Aorta (tissue), 5 donors: ENCODE measurements at regions not wholly inside any gene's neighbourhood (a gene's known extent, or its start where the extent isn't known, plus 50 kb on each side); places are given as distances from the start of the nearest gene placed in this dataset.

Source experiments
- ATAC-seq: fragments of 200-7000 bp; cut with Tn5 transposase; one replicate; pipeline ENCODE4 v1.9.1; 2022; ENCODE audit warnings: moderate library complexity; ENCODE audit not compliant: low FRiP score
- DNase-seq, 2 donors: peaks; one replicate each; pipeline ENCODE4 v3.0.0-alpha.2; 2020
- H3K27ac ChIP-seq, 2 donors: one replicate each; pipeline ENCODE4 v1.5.1; 2013; ENCODE audit warnings: low read length in 2 of 2, mild to moderate bottlenecking in 2 of 2, moderate library complexity in 2 of 2, control low read depth in 1 of 2, inconsistent platforms in 1 of 2, low read depth in 1 of 2
- H3K27me3 ChIP-seq, 2 donors: one replicate each; pipeline ENCODE4 v1.6.1; 2013; ENCODE audit warnings: control low read depth in 1 of 2, low read length in 1 of 2, mild to moderate bottlenecking in 1 of 2, moderate library complexity in 1 of 2; ENCODE audit not compliant: insufficient read depth in 2 of 2, control insufficient read depth in 1 of 2
- H3K36me3 ChIP-seq, 2 donors: one replicate each; pipeline ENCODE4 v1.6.1; 2013; ENCODE audit warnings: control low read depth in 1 of 2, low read length in 1 of 2, mild to moderate bottlenecking in 1 of 2; ENCODE audit not compliant: insufficient read depth in 2 of 2, control insufficient read depth in 1 of 2
- H3K4me1 ChIP-seq, 2 donors: one replicate each; pipeline ENCODE4 v1.6.1; 2013; ENCODE audit warnings: low read length in 2 of 2, control low read depth in 1 of 2, mild to moderate bottlenecking in 1 of 2, moderate library complexity in 1 of 2; ENCODE audit not compliant: insufficient read depth in 2 of 2, control insufficient read depth in 1 of 2
- H3K4me3 ChIP-seq, 2 donors: one replicate each; pipeline ENCODE4 v1.5.1; 2013; ENCODE audit warnings: low read length in 2 of 2, control low read depth in 1 of 2, mild to moderate bottlenecking in 1 of 2
- H3K9me3 ChIP-seq: one replicate; pipeline ENCODE4 v1.6.1; 2013; ENCODE audit warnings: mild to moderate bottlenecking, low read length; ENCODE audit not compliant: control insufficient read depth
- WGBS, 2 donors: extraction: QIAGEN DNeasy Blood & Tissue Kit; methylation state at CpG; one replicate each; pipeline ENCODE4 v1.1.7; 2013; 5-methylcytosine and 5-hydroxymethylcytosine counted together
- intact Hi-C, 2 donors: fragments of 100-400 bp; cut with DNase I; formaldehyde crosslinking; loops; one replicate each; pipeline versions ENCODE4 v1.14.2 to v1.15.0; 2022
- donor health status: healthy with polysubstance abuse.
- donor health status: Bipolar disorder and iron deficiency.
- donor health status: DM: no; HTN: no; CAD: no.
- donor health status: DM: no; HTN: no; CAD: no.
- donor health status: DM: yes; HTN: yes; CAD: no.

- Histone ChIP-seq H3K4me1 (no peaks in the 10 kb centered on the region), H3K27me3 (no peaks in the 10 kb centered on the region), H3K27ac (no peak overlapping the region), H3K4me3 (no peak overlapping the region), H3K36me3 (no peaks in the 10 kb centered on the region), H3K9me3 (no peaks in the 10 kb centered on the region)
- WGBS, 2 donors: 30 to 39% methylated on average over 4 of the region's 4 CpGs
- ATAC-seq (peak; percentile 36), DNase-seq (no peak)
- intact Hi-C loops: no loop called here
These were observed 1465.7 kb upstream of the DIAPH2 start for GRCh38 chrX:95218976-95219375.

DNA sequence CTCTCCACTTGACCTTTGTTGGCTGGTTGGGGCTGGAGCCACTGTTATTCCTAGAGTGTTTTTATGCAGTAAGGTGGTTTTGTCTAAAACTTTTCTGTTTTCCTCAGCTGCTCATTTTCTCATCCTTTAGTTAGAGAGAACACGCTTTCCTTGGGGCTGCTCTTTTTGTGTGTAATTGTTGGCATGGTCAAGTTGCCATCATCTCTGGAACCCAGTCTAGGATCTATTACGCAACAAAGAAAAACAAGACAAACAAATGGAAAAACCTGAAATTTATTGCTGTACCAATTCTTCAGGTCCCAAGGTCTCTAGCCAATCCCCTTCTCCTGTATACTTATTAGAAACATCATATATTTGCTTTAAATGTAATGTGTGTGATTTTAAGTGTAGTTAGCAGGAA lies 1436.3 kb upstream of the DIAPH2 start:
- Histone ChIP-seq H3K4me1 (no peaks in the 10 kb centered on the region), H3K27ac (no peak overlapping the region), H3K4me3 (no peak overlapping the region), H3K9me3 (no peaks in the 10 kb centered on the region), H3K36me3 (no peaks in the 10 kb centered on the region), H3K27me3 (no peaks in the 10 kb centered on the region)
- 80 to 86% methylated on average over 2 of the region's 2 CpGs for WGBS, 2 donors
- ATAC-seq (no peak), DNase-seq (no peak)
- intact Hi-C loops: no loop called here

GRCh38 chrX:95290455-95290854 lies 1394.2 kb upstream of the DIAPH2 start:
- WGBS, 2 donors: 64 to 70% methylated on average over 3 of the region's 3 CpGs
- no peak overlapping the region for H3K27ac ChIP-seq
- no peaks in the 10 kb centered on the region for H3K27me3 ChIP-seq
- H3K4me1 ChIP-seq: no peaks in the 10 kb centered on the region
- intact Hi-C loops: no loop called here
- H3K9me3 ChIP-seq: no peaks in the 10 kb centered on the region
- no peaks in the 10 kb centered on the region for H3K36me3 ChIP-seq
- H3K4me3 ChIP-seq: no peak overlapping the region
- DNase-seq: no peak
- no peak for ATAC-seq

DNA sequence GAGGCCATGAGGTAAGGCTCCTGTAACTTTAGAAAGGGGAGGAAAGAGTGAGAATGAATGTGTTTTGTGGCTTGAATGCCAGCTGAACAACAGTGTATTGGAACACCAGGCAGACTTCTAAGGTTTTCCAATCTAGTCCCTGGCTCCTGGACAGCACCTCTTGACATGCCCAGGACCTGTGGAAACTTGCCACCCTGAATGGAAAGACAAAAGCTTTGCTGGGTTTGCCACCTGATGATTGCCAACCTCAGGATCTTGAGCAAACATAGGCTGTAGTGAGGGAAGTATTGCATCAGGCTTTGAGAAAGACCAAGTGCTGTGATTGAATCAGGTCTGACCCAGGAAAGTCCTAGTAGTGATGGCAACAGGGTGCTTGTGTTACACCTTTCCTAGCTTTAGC lies 1393.1 kb upstream of the DIAPH2 start:
- Histone ChIP-seq H3K27me3 (no peaks in the 10 kb centered on the region), H3K4me3 (no peak overlapping the region), H3K36me3 (no peaks in the 10 kb centered on the region), H3K27ac (no peak overlapping the region), H3K9me3 (no peaks in the 10 kb centered on the region), H3K4me1 (no peaks in the 10 kb centered on the region)
- DNase-seq (no peak), ATAC-seq (no peak)
- intact Hi-C loops: no loop called here

DNA sequence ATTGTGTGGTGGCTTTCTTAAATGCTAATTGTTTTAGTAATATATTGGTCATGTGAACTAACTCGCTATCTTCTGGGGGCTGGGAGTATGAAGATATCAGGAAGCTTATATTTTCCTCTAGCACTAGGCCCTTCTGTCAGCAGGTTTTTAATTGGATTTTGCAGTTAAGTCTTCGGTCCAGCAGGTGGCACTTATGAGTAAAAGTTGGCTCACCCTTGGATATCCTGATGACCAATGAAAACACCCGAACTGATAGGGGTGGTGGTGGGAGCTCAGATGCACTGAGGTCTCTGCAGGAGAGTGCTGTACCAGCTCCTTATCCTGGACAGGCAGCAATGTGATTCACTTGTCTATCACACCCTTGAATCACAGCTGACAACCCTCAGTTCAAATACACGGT lies 1365.8 kb upstream of the DIAPH2 start:
- no peak for ATAC-seq
- intact Hi-C loops: no loop called here
- Histone ChIP-seq H3K27me3 (no peaks in the 10 kb centered on the region), H3K9me3 (peaks cover 2% of the 10 kb centered on the region), H3K4me3 (no peak overlapping the region), H3K4me1 (no peaks in the 10 kb centered on the region), H3K36me3 (no peaks in the 10 kb centered on the region), H3K27ac (no peak overlapping the region)
- WGBS, 2 donors: 42 to 57% methylated on average over 4 of the region's 4 CpGs
- no peak for DNase-seq

GRCh38 chrX:95325185-95325584 lies 1359.5 kb upstream of the DIAPH2 start:
- Histone ChIP-seq H3K36me3 (no peaks in the 10 kb centered on the region), H3K27ac (no peak overlapping the region), H3K9me3 (peaks cover 3% of the 10 kb centered on the region), H3K27me3 (no peaks in the 10 kb centered on the region), H3K4me1 (no peaks in the 10 kb centered on the region), H3K4me3 (no peak overlapping the region)
- intact Hi-C loops: no loop called here
- WGBS, 2 donors: 34 to 62% methylated on average over 2 of the region's 2 CpGs
- no peak for DNase-seq
- no peak for ATAC-seq

DNA sequence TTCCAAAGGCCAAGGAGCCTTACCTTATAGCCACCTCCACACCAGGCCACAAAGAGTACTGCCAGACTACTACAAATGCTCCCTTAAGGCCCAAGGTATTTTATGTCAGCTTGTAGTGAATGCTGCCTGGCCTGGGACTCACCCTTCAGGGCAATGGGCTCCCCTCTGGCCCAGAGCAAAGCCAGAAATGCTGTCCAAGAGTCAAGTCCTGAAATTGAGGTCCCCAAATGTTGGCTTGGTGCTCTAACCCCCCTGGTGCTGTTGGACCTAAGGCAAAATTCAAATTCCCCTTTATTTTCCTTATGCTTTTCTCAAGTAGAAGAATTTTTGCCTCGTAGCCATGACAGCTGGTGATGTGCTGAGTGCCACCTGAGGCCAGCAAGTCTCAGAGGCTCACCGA lies 1354.3 kb upstream of the DIAPH2 start:
- ATAC-seq: no peak
- Histone ChIP-seq H3K4me3 (no peak overlapping the region), H3K27me3 (no peaks in the 10 kb centered on the region), H3K27ac (no peak overlapping the region), H3K4me1 (no peaks in the 10 kb centered on the region), H3K9me3 (peaks cover 3% of the 10 kb centered on the region), H3K36me3 (no peaks in the 10 kb centered on the region)
- DNase-seq: no peak
- intact Hi-C loops: no loop called here
- WGBS, 2 donors: 65 to 84% methylated on average over 2 of the region's 2 CpGs

DNA sequence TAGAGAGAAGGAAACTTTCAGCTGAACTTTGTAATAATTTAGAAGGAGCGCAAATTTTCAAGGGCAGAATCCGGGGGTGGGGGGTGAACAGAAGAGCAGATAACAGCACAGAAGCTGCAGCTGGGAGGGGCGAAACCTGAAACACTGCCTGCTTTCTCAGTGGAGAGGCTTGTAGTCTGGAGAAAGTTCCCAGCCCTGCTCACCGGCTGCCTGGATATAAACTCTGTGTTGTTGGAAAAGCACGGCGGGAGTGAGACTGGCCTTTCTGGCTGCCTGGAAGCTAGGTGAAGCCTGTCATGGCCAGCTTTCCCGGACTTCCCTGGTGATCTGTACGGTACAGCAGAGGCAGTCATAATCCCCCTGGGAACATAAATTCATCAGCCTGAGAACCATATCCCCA lies 1352.1 kb upstream of the DIAPH2 start:
- 12 to 31% methylated on average over 8 of the region's 8 CpGs for WGBS, 2 donors
- no peaks in the 10 kb centered on the region for H3K36me3 ChIP-seq
- peaks cover 3% of the 10 kb centered on the region for H3K9me3 ChIP-seq
- no peak overlapping the region for H3K27ac ChIP-seq
- DNase-seq (peak in 1 of 2 donors; percentile 45), ATAC-seq (no peak)
- no peak overlapping the region for H3K4me3 ChIP-seq
- no peaks in the 10 kb centered on the region for H3K4me1 ChIP-seq
- H3K27me3 ChIP-seq: no peaks in the 10 kb centered on the region
- intact Hi-C loops: no loop called here

DNA sequence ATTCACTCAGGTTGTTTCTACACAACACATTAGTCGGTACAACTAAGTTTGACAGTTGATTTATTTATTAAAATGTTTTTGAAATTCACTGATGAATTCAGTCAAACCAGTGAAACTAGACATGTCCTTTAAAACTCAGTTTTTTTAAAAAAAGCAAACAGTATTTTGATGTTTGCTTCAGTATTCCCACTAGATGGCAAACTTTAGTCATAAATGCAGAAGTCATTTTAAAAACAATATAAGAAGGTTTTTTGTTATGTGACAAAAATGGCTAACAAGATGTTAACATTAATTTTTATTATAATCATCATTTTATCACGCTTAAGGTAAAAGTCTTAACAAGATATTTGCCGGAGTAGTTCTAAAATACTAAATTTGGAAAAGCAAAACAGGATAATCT lies 1337.8 kb upstream of the DIAPH2 start:
- Histone ChIP-seq H3K36me3 (no peaks in the 10 kb centered on the region), H3K27me3 (no peaks in the 10 kb centered on the region), H3K27ac (no peak overlapping the region), H3K9me3 (no peaks in the 10 kb centered on the region), H3K4me3 (no peak overlapping the region), H3K4me1 (no peaks in the 10 kb centered on the region)
- WGBS, 2 donors: 18 to 30% methylated on average over 3 of the region's 3 CpGs
- ATAC-seq: no peak
- no peak for DNase-seq
- intact Hi-C loops: no loop called here
